Cardiac fibroblast (primary cell): ENCODE measurements at regions not wholly inside any gene's neighbourhood (a gene's known extent, or its start where the extent isn't known, plus 50 kb on each side); places are given as distances from the start of the nearest gene placed in this dataset.

ENCODE experiments used
- DNase-seq, 2 donors: peaks; one replicate each; pipeline versions ENCODE4 v3.0.0 to v3.0.0-alpha.2; 2010; ENCODE audit warnings: low read depth in 2 of 2
- H3K4me3 ChIP-seq, 2 donors: replicated peaks in 1 of 2; 1 replicate in 1 of 2; 2 replicates in 1 of 2; pipeline ENCODE4 v1.5.1; 2011; ENCODE audit warnings: low read depth in 2 of 2, low read length in 2 of 2, mild to moderate bottlenecking in 2 of 2, moderate library complexity in 1 of 2
- TF ChIP-seq, protein P1 (sequence below): IDR thresholded peaks from one replicate; pipeline ENCODE4 v1.5.1; 2011; ENCODE audit warnings: low read depth, mild to moderate bottlenecking, low read length, inconsistent platforms

DNA sequence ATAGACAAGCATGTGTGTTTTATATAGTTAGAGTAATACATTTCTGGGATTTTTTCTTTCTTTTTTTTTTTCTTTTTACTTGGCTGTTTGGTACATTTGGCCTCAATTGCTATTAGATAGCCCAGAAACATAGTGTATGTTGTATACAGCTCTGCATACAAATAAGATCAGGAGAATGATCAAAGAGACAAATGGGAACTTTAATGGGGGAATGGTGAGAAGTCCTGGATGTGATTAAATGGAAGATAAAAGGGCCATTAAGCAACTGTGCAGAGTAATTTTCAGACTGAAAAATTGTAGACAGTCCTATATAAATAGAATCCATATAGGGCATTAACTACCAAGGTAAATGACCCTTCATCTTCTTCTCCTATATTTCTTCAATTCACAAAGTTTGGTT is 575.6 kb downstream of the EBF1 start:
- no peak overlapping the region for H3K4me3 ChIP-seq
- no peak for DNase-seq
- TF ChIP-seq, protein P1, sequence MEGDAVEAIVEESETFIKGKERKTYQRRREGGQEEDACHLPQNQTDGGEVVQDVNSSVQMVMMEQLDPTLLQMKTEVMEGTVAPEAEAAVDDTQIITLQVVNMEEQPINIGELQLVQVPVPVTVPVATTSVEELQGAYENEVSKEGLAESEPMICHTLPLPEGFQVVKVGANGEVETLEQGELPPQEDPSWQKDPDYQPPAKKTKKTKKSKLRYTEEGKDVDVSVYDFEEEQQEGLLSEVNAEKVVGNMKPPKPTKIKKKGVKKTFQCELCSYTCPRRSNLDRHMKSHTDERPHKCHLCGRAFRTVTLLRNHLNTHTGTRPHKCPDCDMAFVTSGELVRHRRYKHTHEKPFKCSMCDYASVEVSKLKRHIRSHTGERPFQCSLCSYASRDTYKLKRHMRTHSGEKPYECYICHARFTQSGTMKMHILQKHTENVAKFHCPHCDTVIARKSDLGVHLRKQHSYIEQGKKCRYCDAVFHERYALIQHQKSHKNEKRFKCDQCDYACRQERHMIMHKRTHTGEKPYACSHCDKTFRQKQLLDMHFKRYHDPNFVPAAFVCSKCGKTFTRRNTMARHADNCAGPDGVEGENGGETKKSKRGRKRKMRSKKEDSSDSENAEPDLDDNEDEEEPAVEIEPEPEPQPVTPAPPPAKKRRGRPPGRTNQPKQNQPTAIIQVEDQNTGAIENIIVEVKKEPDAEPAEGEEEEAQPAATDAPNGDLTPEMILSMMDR = no peak

DNA sequence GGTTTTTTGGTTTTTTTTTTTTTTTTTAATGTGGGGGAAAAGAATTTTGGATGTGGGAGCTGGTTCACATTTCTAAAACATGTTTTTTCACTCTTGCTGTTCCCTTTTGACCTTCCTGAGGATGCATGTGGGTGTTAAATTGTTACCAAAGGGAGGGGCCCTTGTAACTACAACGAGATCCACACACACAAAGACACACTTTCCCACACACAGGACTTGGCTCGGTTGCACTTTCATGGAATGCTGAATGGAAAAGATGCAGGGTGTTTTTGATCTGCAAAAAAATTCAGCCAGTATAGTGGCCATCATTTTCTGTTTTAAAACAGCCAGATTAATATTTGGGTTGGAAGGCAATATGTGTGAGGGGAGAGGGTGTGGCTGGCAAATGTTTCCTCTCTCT is 576.9 kb downstream of the EBF1 start:
- TF ChIP-seq, protein P1 = no peak
- no peak overlapping the region for H3K4me3 ChIP-seq
- peak in 1 of 2 donors; percentile 41 for DNase-seq

DNA sequence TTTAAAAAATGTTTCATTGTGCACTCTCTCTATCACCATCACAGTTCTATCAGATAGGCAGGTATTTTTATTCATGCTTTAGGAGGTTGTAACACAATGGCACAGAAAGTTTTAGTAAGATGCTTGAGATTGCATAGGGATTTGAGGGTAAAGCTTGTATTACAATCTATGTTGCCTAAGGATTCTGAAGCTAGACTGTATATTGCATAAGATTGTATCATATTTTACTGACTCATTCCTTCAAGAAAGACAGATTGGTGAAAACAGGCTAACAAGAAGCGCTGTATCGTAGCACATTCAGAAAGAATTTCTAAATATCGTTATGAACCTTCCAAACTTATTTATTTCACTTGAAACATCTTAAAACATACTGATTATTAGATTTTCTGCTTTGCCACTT is 577.7 kb downstream of the EBF1 start:
- no peak overlapping the region for H3K4me3 ChIP-seq
- DNase-seq = peak; percentile 38 to 65

DNA sequence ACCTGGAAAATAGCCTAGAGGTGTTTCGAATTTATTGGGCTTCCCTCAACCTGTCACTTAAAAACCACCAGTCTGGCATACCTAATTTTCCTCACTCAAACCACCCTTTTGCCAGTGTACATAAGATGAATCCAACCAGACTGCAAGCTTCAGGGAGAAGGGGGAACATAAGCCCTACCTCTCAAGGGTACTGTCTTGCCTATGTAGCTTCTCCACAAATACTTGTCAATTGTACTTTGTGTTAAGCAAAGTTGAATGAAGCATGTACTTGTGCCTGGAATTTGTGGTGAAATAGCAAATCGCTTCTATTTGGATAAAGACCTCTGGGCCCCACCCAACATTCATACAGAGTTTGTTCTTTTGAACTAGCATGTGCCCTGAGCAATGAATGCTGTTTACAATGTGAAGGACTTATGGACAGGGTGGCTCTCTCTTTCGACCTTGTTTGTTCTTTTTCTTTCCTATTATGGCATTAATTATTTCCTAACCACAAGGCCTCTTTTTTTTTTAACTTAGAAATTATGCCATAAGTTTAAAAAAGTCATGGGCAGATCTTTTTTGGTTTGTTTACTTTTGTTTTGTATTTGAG is 580.2 kb downstream of the EBF1 start:
- DNase-seq = no peak
- no peak overlapping the region for H3K4me3 ChIP-seq
- TF ChIP-seq, protein P1 = no peak

More for the DNA sequence above, 577.7 kb downstream of the EBF1 start:
- TF ChIP-seq, protein P1 = no peak

DNA sequence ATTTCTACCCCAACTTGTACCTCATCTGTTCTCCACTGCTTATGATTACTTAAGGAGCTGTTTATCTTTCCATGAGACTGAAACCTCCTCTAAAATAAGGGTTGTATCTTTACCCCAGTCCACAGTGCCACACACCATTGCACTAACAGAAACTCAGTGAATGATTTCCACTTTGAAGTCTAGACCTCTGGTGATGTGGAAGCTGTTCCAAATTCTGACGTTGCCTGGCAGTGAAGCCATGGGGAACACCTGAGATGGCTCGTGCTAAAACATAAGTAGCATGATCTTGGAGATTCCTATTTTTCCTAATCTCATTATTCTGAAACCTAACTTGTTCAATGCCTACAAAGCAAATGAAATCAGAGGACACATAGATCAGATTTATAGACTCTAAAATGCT is 583.2 kb downstream of the EBF1 start:
- TF ChIP-seq, protein P1 = no peak

DNA sequence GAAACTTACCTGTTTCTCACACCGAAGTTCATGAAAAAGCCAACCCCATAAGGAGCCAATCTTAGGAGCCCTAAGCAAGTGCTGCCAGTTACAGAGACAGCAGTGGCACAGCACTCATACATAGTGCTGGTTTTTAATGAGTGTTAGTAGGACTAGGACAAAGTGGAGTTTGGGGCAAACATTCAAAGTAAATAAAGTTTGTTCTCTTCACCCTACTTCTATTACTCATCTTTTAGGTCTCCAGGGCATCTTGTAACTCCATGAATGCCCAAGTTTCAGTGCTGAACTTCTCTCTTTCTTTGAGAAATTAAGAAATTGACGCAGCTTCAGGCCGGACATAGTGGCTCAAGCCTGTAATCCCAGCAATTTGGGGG is 584.7 kb downstream of the EBF1 start:
- TF ChIP-seq, protein P1 = no peak
- no peak overlapping the region for H3K4me3 ChIP-seq

More for the DNA sequence above, 583.2 kb downstream of the EBF1 start:
- no peak overlapping the region for H3K4me3 ChIP-seq
- DNase-seq = no peak

More for the DNA sequence above, 584.7 kb downstream of the EBF1 start:
- peak in 1 of 2 donors; percentile 55 for DNase-seq
